GM10266 (cell line): ENCODE measurements at regions not wholly inside any gene's neighbourhood (a gene's known extent, or its start where the extent isn't known, plus 50 kb on each side); places are given as distances from the start of the nearest gene placed in this dataset.

Source experiments
- DNase-seq: peaks from one replicate; pipeline ENCODE4 v3.0.0; 2012; ENCODE audit errors: extremely low spot score
- TF ChIP-seq, protein P1 (sequence below): IDR thresholded peaks from 2 replicates; pipeline ENCODE4 v1.5.1; 2012; ENCODE audit warnings: mild to moderate bottlenecking, low read depth; ENCODE audit not compliant: control insufficient read depth, insufficient read depth; ENCODE audit errors: missing control alignments

DNA sequence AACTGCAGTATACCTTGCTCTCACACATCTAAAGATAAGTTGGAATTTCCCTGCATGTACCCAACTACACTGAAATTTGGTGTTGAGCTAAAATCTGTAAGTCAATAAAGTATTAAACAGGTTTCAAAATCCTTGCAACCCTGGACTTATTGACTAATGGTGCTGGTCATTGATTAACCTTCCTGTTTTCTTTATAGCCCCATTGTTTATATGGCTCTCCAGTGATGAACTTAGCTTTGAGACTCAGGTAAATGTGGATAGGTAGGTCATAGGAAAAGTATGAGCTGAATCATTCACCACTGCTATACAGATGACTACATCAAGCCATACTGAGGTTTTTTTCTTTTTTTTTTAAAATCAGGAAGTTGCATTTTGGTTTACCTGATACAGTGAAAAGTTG lies 132.7 kb downstream of the FAT3 start:
- TF ChIP-seq, protein P1, sequence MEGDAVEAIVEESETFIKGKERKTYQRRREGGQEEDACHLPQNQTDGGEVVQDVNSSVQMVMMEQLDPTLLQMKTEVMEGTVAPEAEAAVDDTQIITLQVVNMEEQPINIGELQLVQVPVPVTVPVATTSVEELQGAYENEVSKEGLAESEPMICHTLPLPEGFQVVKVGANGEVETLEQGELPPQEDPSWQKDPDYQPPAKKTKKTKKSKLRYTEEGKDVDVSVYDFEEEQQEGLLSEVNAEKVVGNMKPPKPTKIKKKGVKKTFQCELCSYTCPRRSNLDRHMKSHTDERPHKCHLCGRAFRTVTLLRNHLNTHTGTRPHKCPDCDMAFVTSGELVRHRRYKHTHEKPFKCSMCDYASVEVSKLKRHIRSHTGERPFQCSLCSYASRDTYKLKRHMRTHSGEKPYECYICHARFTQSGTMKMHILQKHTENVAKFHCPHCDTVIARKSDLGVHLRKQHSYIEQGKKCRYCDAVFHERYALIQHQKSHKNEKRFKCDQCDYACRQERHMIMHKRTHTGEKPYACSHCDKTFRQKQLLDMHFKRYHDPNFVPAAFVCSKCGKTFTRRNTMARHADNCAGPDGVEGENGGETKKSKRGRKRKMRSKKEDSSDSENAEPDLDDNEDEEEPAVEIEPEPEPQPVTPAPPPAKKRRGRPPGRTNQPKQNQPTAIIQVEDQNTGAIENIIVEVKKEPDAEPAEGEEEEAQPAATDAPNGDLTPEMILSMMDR, result no peak
- no peak for DNase-seq

DNA sequence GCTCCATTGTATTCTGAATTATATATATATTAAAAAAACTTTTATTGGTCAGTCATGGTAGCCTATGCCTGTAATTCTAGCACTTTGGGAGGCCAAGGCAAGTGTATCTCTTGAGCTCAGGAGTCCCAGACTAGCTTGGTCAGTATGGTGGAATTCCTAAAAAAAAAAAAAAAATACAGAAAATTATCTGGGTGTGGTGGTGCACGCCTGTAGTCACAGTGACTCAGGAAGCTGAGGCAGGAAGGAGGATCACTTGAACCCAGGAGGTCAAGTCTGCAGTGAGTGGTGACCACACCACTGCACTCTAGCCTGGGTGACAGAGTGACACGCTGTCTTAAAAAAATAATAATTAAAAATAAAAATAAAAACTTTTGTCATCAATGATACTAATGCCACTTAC lies 133.2 kb downstream of the FAT3 start:
- TF ChIP-seq, protein P1, result no peak

DNA sequence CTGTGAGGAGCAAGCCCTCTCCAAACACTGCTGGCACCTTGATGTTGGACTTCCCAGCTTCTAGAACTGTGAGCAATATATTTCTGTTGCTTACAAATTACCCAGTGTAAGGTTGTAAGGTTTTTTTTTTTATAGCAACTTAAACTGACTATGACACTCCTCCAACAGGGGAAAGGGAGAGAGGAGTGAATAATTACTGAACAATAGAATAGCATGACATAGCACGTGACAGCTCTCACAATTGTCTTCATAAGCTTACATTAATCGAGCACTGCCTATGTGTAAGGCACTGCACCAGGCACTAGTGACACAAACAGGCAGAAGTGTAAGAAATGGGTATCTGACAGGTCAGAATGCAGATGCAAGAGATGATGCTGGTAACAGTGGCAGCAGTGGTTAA lies 136.9 kb downstream of the FAT3 start:
- TF ChIP-seq, protein P1, result no peak
- DNase-seq, result no peak

More for the DNA sequence above, 133.2 kb downstream of the FAT3 start:
- no peak for DNase-seq

DNA sequence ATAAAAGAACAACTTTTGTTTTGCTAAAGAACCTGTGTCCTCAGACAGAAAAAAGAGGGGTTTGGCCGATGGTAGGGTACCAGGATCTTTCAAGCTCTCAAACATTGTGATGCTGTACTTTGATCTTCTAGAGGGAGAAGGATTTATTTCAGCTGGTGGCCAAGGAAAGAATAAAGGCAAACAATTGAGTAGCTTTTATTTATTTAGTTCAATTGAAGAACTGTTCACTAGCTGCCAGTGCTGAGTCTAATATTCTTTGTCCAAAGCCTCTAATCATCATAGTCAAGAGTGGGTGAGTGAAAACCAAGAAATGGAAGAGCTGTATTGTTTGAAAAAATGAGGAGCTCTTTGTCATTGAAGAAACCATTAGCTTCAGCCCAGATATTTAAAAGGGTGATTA lies 138.4 kb downstream of the FAT3 start:
- DNase-seq, result no peak
- TF ChIP-seq, protein P1, result no peak

DNA sequence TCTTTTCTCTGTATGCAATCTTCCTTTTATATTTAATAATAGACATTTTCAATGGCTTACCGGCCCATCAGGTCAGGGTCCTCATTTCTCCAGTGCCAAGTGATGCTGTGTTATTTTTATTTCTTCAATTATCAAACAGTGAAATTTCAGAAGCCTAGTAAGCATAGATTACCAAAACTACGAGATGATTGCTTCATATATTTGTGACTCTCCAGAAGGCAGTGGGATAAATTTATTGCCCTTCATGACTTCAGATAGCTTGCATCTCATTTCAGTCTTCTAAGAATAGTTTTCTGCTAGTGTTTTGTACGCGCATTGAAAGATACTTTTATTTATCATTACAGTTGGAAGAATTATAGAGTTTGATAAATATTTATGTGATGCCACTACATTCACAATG lies 139.6 kb downstream of the FAT3 start:
- TF ChIP-seq, protein P1, result no peak
- no peak for DNase-seq

DNA sequence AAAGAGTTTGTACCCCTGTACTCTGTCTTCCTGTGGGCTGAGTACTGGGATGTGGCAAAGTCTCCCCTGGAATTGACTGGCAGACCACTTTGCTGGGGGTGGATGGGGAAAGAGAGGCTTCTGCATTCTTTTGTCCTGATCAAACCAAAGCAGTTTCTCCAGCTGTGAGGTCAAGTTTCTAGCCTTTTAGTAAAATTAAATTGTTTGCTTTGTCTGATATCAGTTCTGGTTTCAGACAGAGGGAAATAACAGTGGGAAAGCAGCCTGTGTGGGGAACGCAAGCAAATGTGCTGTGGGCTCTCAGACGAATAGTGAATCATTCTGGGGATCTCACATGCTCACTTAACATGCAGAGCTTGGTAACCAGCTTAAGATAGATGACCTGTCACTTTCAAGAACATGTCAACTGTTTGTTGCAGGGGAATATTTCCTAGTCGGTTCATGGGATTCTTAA lies 151.6 kb downstream of the FAT3 start:
- TF ChIP-seq, protein P1, result no peak
- no peak for DNase-seq

DNA sequence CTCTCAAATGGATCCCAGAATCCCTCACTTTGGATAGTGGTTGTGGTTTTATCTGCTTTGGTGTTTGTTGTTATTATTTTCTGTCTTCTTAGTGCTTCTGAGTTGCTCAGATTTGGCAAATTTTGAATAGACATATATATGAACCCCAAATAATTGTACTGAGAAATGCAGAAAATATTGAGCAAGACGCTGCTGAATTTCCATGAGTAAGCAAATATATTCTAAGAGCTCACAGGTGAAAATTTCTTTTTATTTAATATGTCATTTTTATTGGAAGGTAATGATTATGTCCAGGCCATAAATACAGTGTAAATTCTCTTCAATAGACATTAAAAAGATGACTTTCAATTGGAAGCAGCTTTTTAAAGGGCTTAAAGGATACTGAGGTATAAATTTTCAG lies 152.1 kb downstream of the FAT3 start:
- no peak for DNase-seq
- TF ChIP-seq, protein P1, result no peak

DNA sequence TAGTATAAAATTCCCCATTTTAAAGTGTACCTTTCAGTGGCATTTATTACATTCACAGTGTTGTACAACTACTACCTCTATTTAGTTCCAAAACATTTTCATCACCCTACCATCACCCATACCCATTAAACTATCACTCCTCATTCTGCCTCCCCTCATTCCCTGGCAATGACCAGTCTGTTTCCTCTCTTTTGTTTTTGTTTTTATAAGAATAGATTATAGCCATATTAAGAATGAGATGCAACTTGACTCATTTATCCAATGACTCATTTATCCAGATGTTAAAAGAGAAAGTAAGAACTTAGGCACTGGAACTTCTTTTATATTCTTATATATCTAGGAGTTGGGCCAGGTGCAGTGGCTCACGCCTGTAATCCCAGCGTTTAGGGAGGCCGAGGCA lies 156.3 kb downstream of the FAT3 start:
- no peak for DNase-seq
- TF ChIP-seq, protein P1, result no peak
